Ishikawa (cell line): ENCODE measurements at regions not wholly inside any gene's neighbourhood (a gene's known extent, or its start where the extent isn't known, plus 50 kb on each side); places are given as distances from the start of the nearest gene placed in this dataset.

Source experiments
- FOXM1 ChIP-seq: IDR thresholded peaks from 2 replicates; pipeline ENCODE4 v1.6.1; 2012; ENCODE audit warnings: low read depth, borderline replicate concordance
- MAX ChIP-seq: IDR thresholded peaks from 2 replicates; pipeline ENCODE4 v1.6.1; 2012
- NFIC ChIP-seq: IDR thresholded peaks from 2 replicates; pipeline ENCODE4 v1.6.1; 2012

DNA sequence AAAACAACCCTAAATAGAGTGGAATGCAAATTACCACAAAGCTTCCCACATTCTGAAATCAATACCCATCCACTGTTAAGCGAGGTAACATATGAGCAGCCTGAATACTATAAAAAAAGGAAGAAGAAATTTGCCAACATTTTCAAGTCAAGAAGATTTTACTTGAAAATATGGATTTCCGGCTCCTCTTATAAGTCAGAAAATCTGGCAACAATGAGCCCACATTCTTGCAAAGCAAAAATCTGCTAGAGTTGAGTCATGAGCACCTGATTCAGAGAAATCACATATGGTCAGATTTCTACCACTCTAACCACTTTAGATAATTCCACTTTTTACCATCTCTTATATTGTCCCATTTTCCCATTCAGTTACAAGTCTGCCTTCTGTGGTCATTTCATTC lies 395.7 kb downstream of the DTHD1 start:
- TF ChIP-seq NFIC (no peak), MAX (no peak), FOXM1 (no peak)
